ENCODE measurements at regions not wholly inside any gene's neighbourhood (a gene's known extent, or its start where the extent isn't known, plus 50 kb on each side); places are given as distances from the start of the nearest gene placed in this dataset.

DNA sequence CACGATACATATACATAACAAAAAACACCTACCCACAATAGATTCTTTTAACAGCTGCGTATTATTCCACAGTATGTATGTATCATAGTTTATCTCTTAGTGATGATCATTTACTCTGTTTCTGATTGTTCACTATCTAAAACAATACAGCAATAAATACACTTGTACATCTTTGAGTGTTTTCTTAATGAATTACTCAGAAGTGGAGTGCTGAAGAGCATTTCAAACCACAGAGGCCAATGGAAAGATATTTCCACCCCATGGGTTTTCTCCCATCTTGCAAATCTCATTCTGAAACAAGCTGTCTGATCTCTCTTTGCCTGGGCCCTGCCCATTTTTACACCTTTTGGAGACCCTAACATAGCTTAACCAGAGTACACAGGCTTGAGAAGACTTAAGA lies 113.8 kb upstream of the KLF7 start:
- H3K4me3 ChIP-seq (ENCODE audit: low read depth, low read length) = no peak overlapping the region
- TF ChIP-seq, protein P1, sequence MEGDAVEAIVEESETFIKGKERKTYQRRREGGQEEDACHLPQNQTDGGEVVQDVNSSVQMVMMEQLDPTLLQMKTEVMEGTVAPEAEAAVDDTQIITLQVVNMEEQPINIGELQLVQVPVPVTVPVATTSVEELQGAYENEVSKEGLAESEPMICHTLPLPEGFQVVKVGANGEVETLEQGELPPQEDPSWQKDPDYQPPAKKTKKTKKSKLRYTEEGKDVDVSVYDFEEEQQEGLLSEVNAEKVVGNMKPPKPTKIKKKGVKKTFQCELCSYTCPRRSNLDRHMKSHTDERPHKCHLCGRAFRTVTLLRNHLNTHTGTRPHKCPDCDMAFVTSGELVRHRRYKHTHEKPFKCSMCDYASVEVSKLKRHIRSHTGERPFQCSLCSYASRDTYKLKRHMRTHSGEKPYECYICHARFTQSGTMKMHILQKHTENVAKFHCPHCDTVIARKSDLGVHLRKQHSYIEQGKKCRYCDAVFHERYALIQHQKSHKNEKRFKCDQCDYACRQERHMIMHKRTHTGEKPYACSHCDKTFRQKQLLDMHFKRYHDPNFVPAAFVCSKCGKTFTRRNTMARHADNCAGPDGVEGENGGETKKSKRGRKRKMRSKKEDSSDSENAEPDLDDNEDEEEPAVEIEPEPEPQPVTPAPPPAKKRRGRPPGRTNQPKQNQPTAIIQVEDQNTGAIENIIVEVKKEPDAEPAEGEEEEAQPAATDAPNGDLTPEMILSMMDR (IDR thresholded peaks at IDR 0.05; ENCODE audit: control insufficient read depth, extremely low read depth, insufficient read depth) = no peak
- no peak for DNase-seq (ENCODE audit: low read depth)

DNA sequence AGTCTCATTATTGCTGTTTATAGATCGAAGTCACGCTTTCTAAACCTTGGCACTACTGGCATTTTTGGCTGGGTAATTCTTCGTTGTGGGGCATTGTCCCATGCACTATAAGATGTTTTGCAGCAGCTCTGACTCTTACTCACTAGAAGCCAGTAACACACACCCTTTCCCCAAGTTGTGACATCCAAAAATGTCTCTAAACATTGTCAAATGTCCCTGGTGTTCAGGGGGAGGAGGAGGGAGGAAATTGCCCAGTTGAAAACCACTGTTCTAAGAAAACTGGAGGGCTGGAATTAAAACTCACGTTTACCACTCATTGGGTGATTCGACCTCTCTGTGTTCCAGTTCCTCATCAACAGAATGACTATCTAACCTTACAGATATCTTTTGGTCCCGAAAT lies 115.7 kb upstream of the KLF7 start:
- no peak for DNase-seq (ENCODE audit: low read depth)
- H3K4me3 ChIP-seq (ENCODE audit: low read depth, low read length) = no peak overlapping the region
- TF ChIP-seq, protein P1 (IDR thresholded peaks at IDR 0.05; ENCODE audit: control insufficient read depth, extremely low read depth, insufficient read depth) = no peak

DNA sequence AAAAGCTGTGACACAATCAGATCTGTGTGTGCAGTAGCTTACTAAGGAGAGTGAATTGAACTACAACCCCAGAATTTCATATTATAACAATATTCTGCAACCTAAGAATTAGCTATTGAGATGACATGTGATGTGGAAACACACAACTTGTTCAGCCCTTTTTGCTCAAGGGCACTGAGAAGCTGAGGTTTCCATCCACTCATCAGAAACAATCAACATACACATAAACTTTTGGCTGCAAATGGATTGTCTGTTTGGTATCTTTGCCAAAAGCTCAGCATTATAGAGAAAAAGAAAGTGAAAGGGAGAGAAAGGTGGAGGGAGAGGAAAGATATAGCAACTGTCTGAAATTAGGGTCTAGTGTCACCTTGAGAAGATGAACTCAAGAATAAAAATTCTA lies 117.2 kb upstream of the KLF7 start:
- no peak overlapping the region for H3K4me3 ChIP-seq (ENCODE audit: low read depth, low read length)
- no peak for DNase-seq (ENCODE audit: low read depth)
- TF ChIP-seq, protein P1 (IDR thresholded peaks at IDR 0.05; ENCODE audit: control insufficient read depth, extremely low read depth, insufficient read depth) = no peak

DNA sequence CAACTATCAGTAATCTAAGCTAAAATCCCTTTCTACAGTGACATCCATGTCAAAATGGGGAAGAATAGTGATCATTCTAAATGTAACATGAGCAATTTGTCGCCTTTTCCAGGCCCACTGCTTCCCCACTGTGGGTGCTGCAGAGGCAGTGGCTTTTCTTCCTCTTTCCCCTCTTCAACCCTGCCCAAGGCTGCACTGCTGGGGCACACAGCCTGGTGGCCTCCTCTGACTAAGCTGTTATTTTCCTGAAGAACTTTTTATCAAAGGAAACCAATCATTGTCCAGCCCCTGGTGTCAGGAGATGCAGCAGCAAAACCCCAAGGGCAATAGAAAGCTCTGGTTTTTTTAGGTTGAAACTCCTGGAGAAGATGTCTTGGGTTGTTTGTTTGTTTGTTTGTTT lies 117.6 kb upstream of the KLF7 start:
- DNase-seq (ENCODE audit: low read depth) = no peak
- H3K4me3 ChIP-seq (ENCODE audit: low read depth, low read length) = no peak overlapping the region
- TF ChIP-seq, protein P1 (IDR thresholded peaks at IDR 0.05; ENCODE audit: control insufficient read depth, extremely low read depth, insufficient read depth) = no peak

DNA sequence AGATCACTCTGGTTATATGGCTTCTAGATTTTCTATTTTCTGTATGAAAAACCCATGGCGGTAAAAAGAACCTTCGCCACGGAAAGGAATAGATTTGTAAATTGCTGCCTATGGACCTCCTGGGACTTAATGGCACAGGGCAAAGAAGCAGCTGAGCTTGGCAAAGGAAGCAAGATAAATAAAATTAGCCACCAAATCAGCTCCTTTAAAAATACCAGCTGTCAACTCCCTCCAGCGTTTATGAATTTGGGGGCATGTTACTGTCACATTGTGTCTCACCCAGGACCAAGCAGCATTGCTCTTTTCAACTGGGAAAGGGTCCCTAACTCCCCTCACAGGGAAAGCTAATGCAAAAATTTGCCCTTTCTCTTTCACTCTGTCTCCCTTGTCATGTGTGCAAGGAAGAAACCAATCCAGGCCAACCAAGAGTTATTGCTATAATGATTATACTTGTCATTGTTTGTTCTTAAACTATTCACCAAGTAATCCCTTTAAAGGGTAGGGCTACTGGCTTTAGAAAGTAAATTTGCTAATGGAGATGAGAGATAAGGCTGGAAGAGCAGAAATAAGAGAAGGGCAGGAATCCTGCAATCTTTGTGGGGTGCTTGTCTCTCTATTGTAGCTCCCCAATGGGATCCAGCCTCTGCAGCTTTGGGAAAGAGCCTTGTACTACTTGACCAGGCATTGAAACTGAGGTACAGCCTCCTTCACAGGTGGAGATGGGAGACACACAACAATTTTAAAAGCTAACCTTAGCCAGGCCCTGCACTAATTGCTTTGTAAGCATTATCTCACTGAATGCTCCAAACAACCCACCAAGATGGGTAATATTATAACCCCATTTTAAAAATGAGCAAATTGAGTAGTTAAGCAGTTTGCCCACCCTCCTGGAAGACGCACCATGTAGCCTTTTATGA lies 119.1 kb upstream of the KLF7 start:
- TF ChIP-seq, protein P1 (IDR thresholded peaks at IDR 0.05; ENCODE audit: control insufficient read depth, extremely low read depth, insufficient read depth) = no peak
- H3K4me3 ChIP-seq (ENCODE audit: low read depth, low read length) = no peak overlapping the region
- no peak for DNase-seq (ENCODE audit: low read depth)

DNA sequence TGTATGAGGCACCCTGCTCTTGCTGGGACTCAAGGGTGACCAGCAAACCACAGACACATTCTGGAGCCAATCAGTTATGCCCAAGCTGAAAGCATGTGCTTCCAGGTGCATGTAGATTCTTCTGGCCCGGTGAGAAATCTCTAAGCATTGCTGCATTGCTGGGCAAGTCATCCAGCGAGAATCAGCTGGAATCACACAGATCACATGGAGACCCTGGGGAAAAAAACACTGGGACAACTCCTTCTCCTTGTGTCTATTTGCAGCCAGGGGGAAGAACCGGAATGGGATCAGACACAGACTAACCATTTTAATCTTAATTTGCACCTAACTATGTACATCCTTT lies 119.7 kb upstream of the KLF7 start:
- TF ChIP-seq, protein P1 (IDR thresholded peaks at IDR 0.05; ENCODE audit: control insufficient read depth, extremely low read depth, insufficient read depth) = no peak
- DNase-seq (ENCODE audit: low read depth) = no peak
- no peak overlapping the region for H3K4me3 ChIP-seq (ENCODE audit: low read depth, low read length)

DNA sequence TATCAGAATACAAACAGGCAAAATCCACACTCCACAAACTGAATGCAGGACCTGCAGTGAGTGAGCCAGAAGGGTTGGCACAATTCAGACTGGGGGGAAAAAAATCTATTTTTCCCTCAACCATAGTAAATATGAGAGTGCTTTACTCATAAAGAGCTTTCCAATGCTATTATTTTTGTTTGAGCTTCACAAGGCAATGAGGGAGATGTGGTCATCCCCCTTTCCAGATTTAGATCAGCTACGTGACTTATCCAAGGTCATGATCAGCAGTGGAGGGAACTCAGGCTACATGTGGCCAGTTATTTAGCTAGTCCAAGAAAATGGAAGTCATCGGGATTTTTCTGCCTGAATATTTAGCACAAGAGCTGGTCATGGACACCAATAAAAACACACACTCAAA lies 120.4 kb upstream of the KLF7 start:
- TF ChIP-seq, protein P1 (IDR thresholded peaks at IDR 0.05; ENCODE audit: control insufficient read depth, extremely low read depth, insufficient read depth) = no peak
- no peak for DNase-seq (ENCODE audit: low read depth)
- H3K4me3 ChIP-seq (ENCODE audit: low read depth, low read length) = no peak overlapping the region
